CD8-positive, alpha-beta memory T cell (primary cell): ENCODE measurements at regions not wholly inside any gene's neighbourhood (a gene's known extent, or its start where the extent isn't known, plus 50 kb on each side); places are given as distances from the start of the nearest gene placed in this dataset.

Source experiments
- CTCF ChIA-PET: fragments of 350-600 bp; sonication (Branson Sonifier 250); formaldehyde crosslinking; loops from one replicate; lab custom pipeline; 2021; ENCODE audit warnings: antibody characterized with exemption; lab: Charles Lee
- POLR2A ChIA-PET: fragments of 350-600 bp; sonication (Branson Sonifier 250); formaldehyde crosslinking; loops from one replicate; lab custom pipeline; 2021; ENCODE audit warnings: antibody characterized with exemption; lab: Charles Lee
- DNase-seq, 5 donors: peaks; one replicate each; pipeline versions ENCODE4 v3.0.0 to v3.0.0-alpha.2; 2020 to 2022; ENCODE audit warnings: mixed read lengths in 1 of 5
- H3K27ac ChIP-seq: one replicate; pipeline ENCODE4 v1.7.0; 2013; ENCODE audit warnings: low read depth, mild to moderate bottlenecking, low read length, moderate library complexity
- H3K27me3 ChIP-seq: 2 replicates; pipeline ENCODE4 v1.7.0; 2013; ENCODE audit warnings: low read length, mild to moderate bottlenecking; ENCODE audit not compliant: insufficient read depth, poor library complexity, severe bottlenecking
- H3K36me3 ChIP-seq: 2 replicates; pipeline ENCODE4 v1.7.0; 2013; ENCODE audit warnings: mild to moderate bottlenecking, low read length, moderate library complexity; ENCODE audit not compliant: insufficient read depth
- H3K4me1 ChIP-seq: 2 replicates; pipeline ENCODE4 v1.7.0; 2013; ENCODE audit warnings: mild to moderate bottlenecking, low read length, moderate library complexity; ENCODE audit not compliant: insufficient read depth
- H3K4me3 ChIP-seq: 2 replicates; pipeline ENCODE4 v1.7.0; 2013; ENCODE audit warnings: mild to moderate bottlenecking, low read length
- H3K9me3 ChIP-seq: 2 replicates; pipeline ENCODE4 v1.7.0; 2013; ENCODE audit warnings: mild to moderate bottlenecking, low read length
- H3K27ac Mint-ChIP-seq, 8 donors: one replicate each; pipeline ENCODE4 v1.8.0; 2020 to 2021; ENCODE audit warnings: mixed read lengths in 8 of 8, mild to moderate bottlenecking in 6 of 8, inconsistent platforms in 3 of 8, moderate library complexity in 3 of 8
- H3K27me3 Mint-ChIP-seq, 2 donors: one replicate each; pipeline ENCODE4 v1.8.0; 2020 to 2021; ENCODE audit warnings: mixed read lengths in 2 of 2, mild to moderate bottlenecking in 1 of 2, moderate library complexity in 1 of 2
- H3K36me3 Mint-ChIP-seq, 3 donors: one replicate each; pipeline ENCODE4 v1.8.0; 2020 to 2021; ENCODE audit warnings: mixed read lengths in 3 of 3, inconsistent platforms in 1 of 3, mild to moderate bottlenecking in 1 of 3
- H3K4me1 Mint-ChIP-seq, 3 donors: one replicate each; pipeline ENCODE4 v1.8.0; 2020 to 2021; ENCODE audit warnings: mixed read lengths in 3 of 3, inconsistent platforms in 1 of 3, mild to moderate bottlenecking in 1 of 3
- H3K4me3 Mint-ChIP-seq, 7 donors: one replicate each; pipeline ENCODE4 v1.8.0; 2020 to 2021; ENCODE audit warnings: mixed read lengths in 7 of 7, mild to moderate bottlenecking in 6 of 7, moderate library complexity in 4 of 7, inconsistent platforms in 2 of 7
- H3K9me3 Mint-ChIP-seq, 5 donors: one replicate each; pipeline ENCODE4 v1.8.0; 2020 to 2022; ENCODE audit warnings: mixed read lengths in 5 of 5, mild to moderate bottlenecking in 3 of 5, moderate library complexity in 2 of 5, inconsistent platforms in 1 of 5

DNA sequence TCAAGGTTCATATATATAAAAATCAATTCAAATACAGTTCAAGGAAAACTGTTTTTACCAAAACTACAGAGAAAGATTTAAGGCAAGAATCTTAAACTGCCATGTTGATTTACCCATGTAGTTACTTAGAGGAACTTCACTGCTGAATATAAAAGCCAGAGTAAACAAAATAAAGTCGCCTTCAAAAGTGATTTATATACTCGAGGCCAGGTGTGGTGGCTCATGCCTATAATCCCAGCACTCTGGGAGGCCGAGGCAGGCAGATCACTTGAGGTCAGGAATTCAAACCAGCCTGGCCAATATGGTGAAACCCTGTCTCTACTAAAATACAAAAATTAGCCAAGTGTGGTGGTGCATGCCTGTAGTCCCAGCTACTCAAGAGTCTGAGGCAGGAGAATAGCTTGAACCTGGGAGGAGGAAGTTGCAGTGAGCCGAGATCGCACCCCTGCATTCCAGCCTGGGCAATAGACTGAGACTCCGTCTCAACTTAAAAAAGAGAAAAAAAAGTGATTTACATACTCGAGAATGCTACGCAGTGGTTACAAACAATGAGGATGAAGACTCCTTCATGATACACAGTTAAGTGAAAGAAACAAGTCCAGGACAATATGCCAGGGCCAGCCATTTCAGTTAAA, 54.1 kb upstream of the CNEP1R1 start:
- H3K27ac Mint-ChIP-seq, result no peak overlapping the region
- peaks cover 22 to 50% of the 10 kb centered on the region in 2 donors for H3K27me3 Mint-ChIP-seq
- H3K9me3 ChIP-seq, result no peaks in the 10 kb centered on the region
- H3K27ac ChIP-seq, result no peak overlapping the region
- H3K27me3 ChIP-seq, result peaks cover 4% of the 10 kb centered on the region
- ChIA-PET POLR2A (no interaction called here), CTCF (no interaction called here)
- no peaks in the 10 kb centered on the region for H3K4me1 Mint-ChIP-seq
- no peak overlapping the region for H3K4me3 Mint-ChIP-seq
- no peaks in the 10 kb centered on the region for H3K36me3 Mint-ChIP-seq
- no peaks in the 10 kb centered on the region for H3K36me3 ChIP-seq
- DNase-seq, result no peak
- H3K4me3 ChIP-seq, result no peak overlapping the region
- H3K4me1 ChIP-seq, result no peaks in the 10 kb centered on the region
- no peaks in the 10 kb centered on the region for H3K9me3 Mint-ChIP-seq

DNA sequence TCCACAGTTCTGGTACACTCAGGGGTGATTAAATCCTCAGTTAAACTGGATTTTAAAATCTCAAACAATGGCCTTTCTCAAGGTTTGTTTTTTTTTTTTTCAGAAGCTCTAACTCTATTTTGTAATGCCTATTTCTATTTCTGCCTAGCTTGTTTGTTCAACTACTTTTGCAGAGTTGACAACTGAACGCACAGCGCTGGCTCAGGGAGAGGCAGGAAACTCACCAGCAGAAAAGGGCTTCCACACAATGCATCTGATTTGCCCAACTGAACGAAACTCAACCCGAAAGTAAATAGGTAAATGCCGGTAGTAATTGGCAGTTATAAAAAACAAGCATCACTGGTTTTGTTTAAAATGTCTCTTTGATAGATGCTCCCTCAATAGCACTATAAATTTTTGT, 52.7 kb upstream of the CNEP1R1 start:
- CTCF ChIA-PET, result interaction anchor here (1.3 kb wide), 1 partner anchor 10 kb away, joined by 3 read pairs; no protein-coding TSS in a partner anchor
- no peaks in the 10 kb centered on the region for H3K4me1 Mint-ChIP-seq
- no peak overlapping the region for H3K27ac Mint-ChIP-seq
- no peak overlapping the region for H3K4me3 ChIP-seq
- POLR2A ChIA-PET, result no interaction called here
- H3K36me3 Mint-ChIP-seq, result no peaks in the 10 kb centered on the region
- no peak overlapping the region for H3K4me3 Mint-ChIP-seq
- no peaks in the 10 kb centered on the region for H3K4me1 ChIP-seq
- no peaks in the 10 kb centered on the region for H3K9me3 ChIP-seq
- no peaks in the 10 kb centered on the region for H3K36me3 ChIP-seq
- H3K9me3 Mint-ChIP-seq, result no peaks in the 10 kb centered on the region
- DNase-seq, result no peak
- H3K27ac ChIP-seq, result no peak overlapping the region
- peaks cover 4% of the 10 kb centered on the region for H3K27me3 ChIP-seq
- H3K27me3 Mint-ChIP-seq, result peaks cover 23 to 42% of the 10 kb centered on the region in 2 donors

DNA sequence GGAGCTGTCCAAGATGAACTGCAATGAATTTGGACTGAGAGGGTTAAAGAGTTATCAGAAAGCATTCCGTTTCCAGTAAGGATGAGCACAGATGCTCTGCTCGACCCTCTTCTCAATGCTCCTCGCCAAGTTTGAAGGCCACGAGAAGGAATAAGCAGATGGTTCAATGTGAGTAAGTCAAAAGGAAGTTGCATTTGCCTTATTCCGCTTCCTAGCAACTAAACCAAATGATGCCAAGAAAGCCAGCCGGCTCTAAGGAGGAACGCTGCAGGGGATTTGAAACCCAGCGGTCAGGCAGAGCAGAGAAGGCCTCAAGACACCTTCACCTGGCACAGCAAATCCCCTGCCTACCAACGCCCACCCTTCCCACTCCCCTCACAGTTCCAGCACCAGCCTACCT, 52.1 kb upstream of the CNEP1R1 start:
- ChIA-PET CTCF (interaction anchor here (1.3 kb wide), 1 partner anchor 11 kb away, joined by 3 read pairs; no protein-coding TSS in a partner anchor), POLR2A (no interaction called here)
- no peaks in the 10 kb centered on the region for H3K4me1 Mint-ChIP-seq
- H3K9me3 Mint-ChIP-seq, result peaks cover 0 to 6% (median 4%) of the 10 kb centered on the region in 5 donors
- no peaks in the 10 kb centered on the region for H3K36me3 ChIP-seq
- H3K27ac ChIP-seq, result no peak overlapping the region
- H3K27me3 ChIP-seq, result peaks cover 4% of the 10 kb centered on the region
- DNase-seq, result no peak
- H3K9me3 ChIP-seq, result no peaks in the 10 kb centered on the region
- peaks cover 20 to 41% of the 10 kb centered on the region in 2 donors for H3K27me3 Mint-ChIP-seq
- H3K36me3 Mint-ChIP-seq, result no peaks in the 10 kb centered on the region
- H3K27ac Mint-ChIP-seq, result no peak overlapping the region
- no peak overlapping the region for H3K4me3 Mint-ChIP-seq
- no peaks in the 10 kb centered on the region for H3K4me1 ChIP-seq
- H3K4me3 ChIP-seq, result no peak overlapping the region
